GM12875 (cell line): ENCODE measurements at regions not wholly inside any gene's neighbourhood (a gene's known extent, or its start where the extent isn't known, plus 50 kb on each side); places are given as distances from the start of the nearest gene placed in this dataset.
"Not testable (repeated sequence)": the region's sequence is repeated elsewhere in the genome, so short reads cannot be mapped to it uniquely, and the experiment has no call there.

Experiments used
- H3K4me3 ChIP-seq: one replicate; pipeline ENCODE4 v1.5.1; 2011; ENCODE audit warnings: low read depth, low read length, control low read depth
- CTCF ChIP-seq: IDR thresholded peaks from 2 replicates; pipeline ENCODE4 v1.5.1; 2011; ENCODE audit warnings: low read depth, mild to moderate bottlenecking, control low read depth, inconsistent platforms, low read length, moderate library complexity, borderline replicate concordance; ENCODE audit not compliant: insufficient read depth

- H3K4me3 ChIP-seq, result no peak overlapping the region
- peak; percentile 27; the same call in 1 of the 2 replicates for TF ChIP-seq CTCF
Measured at GRCh38 chr15:98085003-98085639, 124.6 kb downstream of the ARRDC4 start.

DNA sequence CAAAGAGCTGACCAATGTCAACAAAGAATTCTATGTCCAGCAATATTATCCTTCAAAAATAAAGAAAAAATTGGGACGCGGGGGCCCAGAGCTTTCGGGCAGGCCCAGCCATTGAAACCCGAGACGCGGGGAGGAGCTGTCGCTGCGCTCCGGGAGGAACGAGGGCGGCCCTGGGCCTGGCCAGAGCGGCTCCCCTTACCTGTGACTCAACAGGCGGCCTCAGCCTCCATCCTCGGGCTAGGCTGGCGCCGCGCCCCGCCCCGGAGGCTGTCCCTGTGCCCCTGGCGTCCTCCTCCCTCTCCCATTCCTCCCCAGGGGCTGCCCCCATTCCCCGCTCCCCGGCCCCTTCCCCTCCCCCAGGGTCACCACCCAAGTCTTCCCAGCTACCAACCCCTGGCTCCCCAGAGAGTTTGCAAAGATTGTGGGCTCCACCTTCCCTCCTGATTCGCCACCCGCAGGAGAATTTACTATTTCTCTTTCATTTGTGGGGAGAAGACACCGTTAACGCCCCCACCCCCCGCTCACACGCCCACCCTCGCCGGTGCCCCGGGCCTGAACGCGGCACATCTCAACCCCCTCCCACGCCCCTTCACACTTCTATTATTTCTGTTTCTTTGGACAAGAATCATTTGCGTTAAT, 127.9 kb downstream of the ARRDC4 start:
- not testable (repeated sequence) for H3K4me3 ChIP-seq

DNA sequence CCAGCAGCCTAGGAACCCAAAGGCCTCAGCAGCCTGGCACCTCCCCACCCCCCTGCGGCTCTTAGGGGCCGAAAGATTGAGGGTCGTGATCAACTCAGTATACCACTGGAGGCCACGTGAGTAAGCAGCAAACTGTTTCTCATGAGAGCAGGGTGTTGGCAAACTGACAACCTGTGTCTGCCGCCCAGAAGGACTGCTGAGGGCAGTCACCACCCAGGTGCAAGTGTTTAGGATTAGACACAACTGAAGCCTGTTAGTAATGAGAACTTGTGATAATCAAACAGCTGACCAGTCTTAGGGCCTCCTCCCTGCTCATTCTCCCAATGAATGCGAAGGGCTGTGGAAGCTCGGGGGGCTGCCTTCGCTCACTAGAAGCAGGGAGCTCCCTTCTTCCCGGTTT, 128.8 kb downstream of the ARRDC4 start:
- not testable (repeated sequence) for H3K4me3 ChIP-seq

- H3K4me3 ChIP-seq, result not testable (repeated sequence)
Measured at GRCh38 chr15:98097986-98098385, 137.5 kb downstream of the ARRDC4 start.

- H3K4me3 ChIP-seq, result not testable (repeated sequence)
Measured at GRCh38 chr15:98100606-98101005, 140.1 kb downstream of the ARRDC4 start.

- H3K4me3 ChIP-seq, result no peak overlapping the region
- TF ChIP-seq CTCF, result no peak
Measured at GRCh38 chr15:98103570-98103969, 143.1 kb downstream of the ARRDC4 start.

GRCh38 chr15:98104386-98105151, 144.1 kb downstream of the ARRDC4 start:
- H3K4me3 ChIP-seq, result not testable (repeated sequence)

DNA sequence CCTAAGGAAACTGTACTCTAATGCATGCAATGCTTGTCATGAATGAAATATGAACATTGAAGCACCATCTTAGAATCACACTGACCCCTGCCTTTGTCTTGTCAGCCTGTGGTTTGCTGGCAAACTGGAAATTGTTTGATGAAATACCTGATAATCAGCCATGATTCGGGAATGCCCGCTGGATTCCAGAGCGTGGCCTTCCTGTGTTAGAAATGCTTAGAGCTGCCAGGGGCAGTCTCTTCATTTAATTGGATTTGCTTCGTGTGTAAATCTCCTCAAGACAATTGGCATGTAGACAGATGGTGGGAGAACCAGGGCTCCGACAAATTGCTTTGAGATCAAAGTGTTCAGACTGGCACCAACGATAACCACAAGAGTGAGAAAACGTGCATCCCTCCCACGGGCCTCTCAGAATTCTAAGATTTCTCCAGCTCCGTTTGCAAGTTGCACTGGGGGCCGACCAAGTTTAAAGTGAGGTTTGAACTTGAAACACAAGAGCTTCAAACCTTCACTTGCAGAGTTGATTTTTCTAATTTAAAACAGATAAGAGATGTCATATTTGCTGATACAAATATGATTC, 146.2 kb downstream of the ARRDC4 start:
- H3K4me3 ChIP-seq, result not testable (repeated sequence)

DNA sequence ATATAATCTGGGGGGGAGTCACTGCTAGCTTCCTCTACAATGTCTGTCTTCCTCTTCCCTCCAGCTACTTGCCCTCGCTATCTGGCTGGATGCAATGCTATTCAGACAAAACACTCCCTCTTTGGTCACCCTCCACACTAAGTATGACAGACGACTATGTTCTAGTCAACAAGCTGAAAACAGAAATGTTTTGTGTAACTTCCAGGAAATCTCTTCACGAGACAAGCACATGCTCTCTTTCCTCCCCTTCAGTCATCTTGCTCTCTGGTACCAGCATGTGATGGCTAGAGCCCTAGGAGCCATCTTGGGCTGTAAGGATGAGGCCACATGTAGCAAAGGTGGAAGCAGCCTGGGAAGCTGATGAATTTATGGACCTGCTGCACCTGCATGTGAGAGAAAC, 151.3 kb downstream of the ARRDC4 start:
- H3K4me3 ChIP-seq, result no peak overlapping the region
- no peak for TF ChIP-seq CTCF

- TF ChIP-seq CTCF, result no peak
- no peak overlapping the region for H3K4me3 ChIP-seq
Measured at GRCh38 chr15:98113327-98113726, 152.8 kb downstream of the ARRDC4 start.
